K562 (cell line): ENCODE measurements at regions not wholly inside any gene's neighbourhood (a gene's known extent, or its start where the extent isn't known, plus 50 kb on each side); places are given as distances from the start of the nearest gene placed in this dataset.

Experiments
- CTCF ChIP-seq, 3 experiments: IDR thresholded peaks in 2 of 3; conservative IDR thresholded peaks in 1 of 3; 2 replicates each; pipeline ENCODE4 v1.5.1; 2011 to 2012; ENCODE audit warnings: low read length in 3 of 3, mild to moderate bottlenecking in 3 of 3, control low read depth in 2 of 3, improper control_type of control experiment in 1 of 3, inconsistent platforms in 1 of 3, low read depth in 1 of 3, mixed read lengths in 1 of 3, moderate library complexity in 1 of 3; ENCODE audit not compliant: insufficient read depth in 2 of 3
- FOXJ3 ChIP-seq: sonication (generic); formaldehyde crosslinking; IDR thresholded peaks from 2 replicates; pipeline ENCODE4 v1.4.0; 2020; ENCODE audit warnings: mild to moderate bottlenecking, missing genetic modification reagents
- POLR2A ChIP-seq: fragments of 450-650 bp; conservative IDR thresholded peaks from 2 replicates; pipeline ENCODE4 v1.6.1; 2016
- SMAD1 ChIP-seq: fragments of 150-350 bp; IDR thresholded peaks from 2 replicates; pipeline ENCODE4 v1.6.1; 2014; ENCODE audit warnings: low read length, low read depth; ENCODE audit not compliant: partially characterized antibody

- TF ChIP-seq FOXJ3 (CRISPR knock-in tag): no peak
- no peak for TF ChIP-seq CTCF (IDR thresholded peaks at IDR 0.05 in 2 of 3, conservative IDR thresholded peaks at IDR 0.05 in 1 of 3; ENCODE audit: insufficient read depth in 2 of 3, low read depth in 1 of 3, low read length in 3 of 3)
- TF ChIP-seq POLR2A: no peak
- TF ChIP-seq SMAD1: no peak
Measured at GRCh38 chr6:98047871-98048270, 764.9 kb upstream of the MMS22L start.
